Transverse colon (tissue), 4 donors: ENCODE measurements at regions not wholly inside any gene's neighbourhood (a gene's known extent, or its start where the extent isn't known, plus 50 kb on each side); places are given as distances from the start of the nearest gene placed in this dataset.

Experiments used
- DNase-seq: peaks from one replicate; pipeline ENCODE4 v3.0.0-alpha.2; 2019
- H3K27ac ChIP-seq, 4 donors: fragments of 200-600 bp; sonication (generic); 2 replicates each; pipeline ENCODE4 v1.5.1; 2016 to 2018; ENCODE audit warnings: inconsistent platforms in 4 of 4
- H3K27me3 ChIP-seq: fragments of 200-600 bp; sonication (generic); 2 replicates; pipeline ENCODE4 v1.5.1; 2017; ENCODE audit warnings: inconsistent platforms
- H3K36me3 ChIP-seq, 4 donors: fragments of 200-600 bp; sonication (generic); 2 replicates each; pipeline ENCODE4 v1.5.1; 2017 to 2019; ENCODE audit warnings: inconsistent platforms in 4 of 4
- H3K4me1 ChIP-seq, 4 donors: fragments of 200-600 bp; sonication (generic); 2 replicates each; pipeline ENCODE4 v1.5.1; 2017 to 2020; ENCODE audit warnings: inconsistent platforms in 4 of 4
- H3K4me3 ChIP-seq, 4 donors: fragments of 200-600 bp; sonication (generic); 1 replicate in 1 of 4; 2 replicates in 3 of 4; pipeline versions ENCODE4 v1.5.1 to v1.6.1; 2017 to 2019; ENCODE audit warnings: inconsistent platforms in 4 of 4
- H3K9me3 ChIP-seq, 2 donors: fragments of 200-600 bp; sonication (generic); 2 replicates each; pipeline ENCODE4 v1.5.1; 2017 to 2019; ENCODE audit warnings: inconsistent platforms in 2 of 2
- EP300 ChIP-seq: sonication (generic); formaldehyde crosslinking; IDR thresholded peaks from one replicate; pipeline ENCODE4 v1.6.1; 2017; ENCODE audit warnings: antibody characterized with exemption, low read depth
- POLR2A ChIP-seq: fragments of 450-650 bp; IDR thresholded peaks from one replicate; pipeline ENCODE4 v1.6.1; 2016; ENCODE audit warnings: antibody characterized with exemption, mild to moderate bottlenecking, moderate library complexity
- POLR2AphosphoS5 ChIP-seq, 3 donors: sonication (generic); formaldehyde crosslinking; IDR thresholded peaks; one replicate each; pipeline ENCODE4 v1.6.1; 2016; ENCODE audit warnings: antibody characterized with exemption in 3 of 3
- WGBS, 2 donors: methylation state at CpG; one replicate each; pipeline ENCODE4 v1.1.5; 2018; ENCODE audit warnings: low coverage in 1 of 2; 5-methylcytosine and 5-hydroxymethylcytosine counted together
- in situ Hi-C, 4 donors: fragments of 200-750 bp; cut with MboI; loops; one replicate each; pipeline versions ENCODE4 v1.15.0 to v1.15.1; 2017; ENCODE audit warnings: low sequenced_read_pairs in 3 of 4, low pct_ligation_motif_present in 1 of 4, low pct_unique_long_range_greater_than_20kb in 1 of 4
- intact Hi-C: fragments of 100-400 bp; cut with DNase I; formaldehyde crosslinking; loops from one replicate; pipeline ENCODE4 v1.15.1; 2023; ENCODE audit warnings: low total_unique reads
- TF ChIP-seq, protein P1 (sequence below), 5 experiments: fragments of 200-600 bp in 3 of 5; fragments of 450-650 bp in 2 of 5; sonication (generic) in 3 of 5; IDR thresholded peaks; 1 replicate in 2 of 5; 2 replicates in 3 of 5; pipeline ENCODE4 v1.5.1; 2016 to 2017; ENCODE audit warnings: antibody characterized with exemption in 5 of 5, inconsistent platforms in 3 of 5, mild to moderate bottlenecking in 2 of 5, moderate library complexity in 1 of 5

DNA sequence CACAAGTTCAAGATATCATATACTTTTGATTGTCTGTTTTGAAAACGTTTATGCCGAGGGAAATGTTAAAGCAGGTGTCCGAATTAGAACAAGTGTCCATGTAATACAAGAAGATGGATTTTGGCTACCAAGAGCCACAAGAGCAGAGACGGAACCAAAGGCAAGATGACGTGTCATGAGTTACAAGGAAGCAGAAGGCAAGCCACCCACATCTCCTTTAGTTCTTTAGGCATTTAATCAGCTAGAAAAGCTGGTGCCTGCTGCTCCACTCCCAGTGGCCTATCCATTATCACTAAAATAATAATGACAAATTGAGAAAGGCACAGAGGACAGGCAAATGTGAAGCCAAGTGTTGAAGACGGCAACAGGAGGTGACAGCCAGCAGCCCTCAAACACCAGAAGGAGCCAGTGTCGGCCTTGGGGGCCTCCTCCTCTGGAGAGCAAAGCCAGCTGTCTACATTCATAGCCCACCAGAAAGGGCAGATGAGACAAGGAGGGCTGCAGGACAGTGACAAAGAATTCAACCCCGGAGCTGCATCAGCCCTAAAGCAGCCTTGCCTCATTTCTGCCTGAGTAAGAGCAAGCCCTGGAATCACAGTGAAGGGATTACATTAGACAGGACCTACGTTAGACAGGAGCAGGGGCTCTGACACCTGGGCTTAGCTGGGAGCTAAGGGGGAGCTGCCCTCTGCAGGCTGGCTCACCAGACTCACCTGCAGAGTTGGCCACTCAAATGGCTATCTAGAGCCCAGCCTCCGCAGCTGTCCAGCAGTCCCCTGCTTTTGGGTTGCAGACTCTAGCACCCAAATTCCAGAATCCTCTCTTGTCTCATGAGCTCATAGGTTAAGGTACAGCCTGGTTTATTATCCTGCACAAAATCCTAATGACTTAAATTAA is 569.9 kb downstream of the UQCRFS1 start:
- no peak for DNase-seq
- Histone ChIP-seq H3K9me3 (no peaks in the 10 kb centered on the region), H3K27me3 (no peaks in the 10 kb centered on the region), H3K4me1 (no peaks in the 10 kb centered on the region), H3K4me3 (no peak overlapping the region), H3K27ac (no peak overlapping the region), H3K36me3 (no peaks in the 10 kb centered on the region)
- intact Hi-C loops (no loop called here), in situ Hi-C loops (loop anchor here in 2 of 4 donors (25.0 kb wide), 1 partner anchor 181 kb away; no protein-coding TSS in a partner anchor)
- 68 to 76% methylated on average over 7 to 10 of the region's 10 CpGs for WGBS, 2 donors
- TF ChIP-seq, protein P1, sequence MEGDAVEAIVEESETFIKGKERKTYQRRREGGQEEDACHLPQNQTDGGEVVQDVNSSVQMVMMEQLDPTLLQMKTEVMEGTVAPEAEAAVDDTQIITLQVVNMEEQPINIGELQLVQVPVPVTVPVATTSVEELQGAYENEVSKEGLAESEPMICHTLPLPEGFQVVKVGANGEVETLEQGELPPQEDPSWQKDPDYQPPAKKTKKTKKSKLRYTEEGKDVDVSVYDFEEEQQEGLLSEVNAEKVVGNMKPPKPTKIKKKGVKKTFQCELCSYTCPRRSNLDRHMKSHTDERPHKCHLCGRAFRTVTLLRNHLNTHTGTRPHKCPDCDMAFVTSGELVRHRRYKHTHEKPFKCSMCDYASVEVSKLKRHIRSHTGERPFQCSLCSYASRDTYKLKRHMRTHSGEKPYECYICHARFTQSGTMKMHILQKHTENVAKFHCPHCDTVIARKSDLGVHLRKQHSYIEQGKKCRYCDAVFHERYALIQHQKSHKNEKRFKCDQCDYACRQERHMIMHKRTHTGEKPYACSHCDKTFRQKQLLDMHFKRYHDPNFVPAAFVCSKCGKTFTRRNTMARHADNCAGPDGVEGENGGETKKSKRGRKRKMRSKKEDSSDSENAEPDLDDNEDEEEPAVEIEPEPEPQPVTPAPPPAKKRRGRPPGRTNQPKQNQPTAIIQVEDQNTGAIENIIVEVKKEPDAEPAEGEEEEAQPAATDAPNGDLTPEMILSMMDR (IDR thresholded peaks at IDR 0.05) = no peak
- no peak for TF ChIP-seq POLR2A
- TF ChIP-seq EP300 = no peak
- no peak for TF ChIP-seq POLR2AphosphoS5 (IDR thresholded peaks at IDR 0.05)

DNA sequence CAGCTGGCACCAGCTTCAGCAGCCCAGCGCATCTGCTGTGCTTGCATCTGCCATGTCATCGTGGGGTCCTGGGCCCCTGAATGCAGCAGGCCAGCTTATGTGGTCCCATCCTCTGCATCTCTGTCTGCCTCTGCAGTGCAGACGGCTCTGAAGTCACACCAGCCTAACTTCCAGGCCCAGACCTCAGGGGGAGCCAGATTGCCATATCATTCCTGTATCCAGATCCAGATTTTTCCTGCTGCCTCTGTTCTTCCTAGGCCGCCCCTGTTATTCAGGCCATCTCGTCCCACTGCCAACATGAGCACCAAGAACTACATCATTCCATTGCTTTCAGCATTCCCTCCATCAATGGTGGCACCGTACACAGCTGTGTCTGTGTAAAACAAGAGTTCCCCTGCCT is 571.6 kb downstream of the UQCRFS1 start:
- TF ChIP-seq EP300 (no peak), POLR2AphosphoS5 (IDR thresholded peaks at IDR 0.05) (no peak), POLR2A (no peak)
- TF ChIP-seq, protein P1 (IDR thresholded peaks at IDR 0.05) = no peak
- intact Hi-C loops (no loop called here), in situ Hi-C loops (loop anchor here in 2 of 4 donors (25.0 kb wide), 1 partner anchor 179 kb away; no protein-coding TSS in a partner anchor)
- Histone ChIP-seq H3K4me1 (no peaks in the 10 kb centered on the region), H3K36me3 (no peaks in the 10 kb centered on the region), H3K27ac (no peak overlapping the region), H3K27me3 (no peaks in the 10 kb centered on the region), H3K4me3 (no peak overlapping the region), H3K9me3 (no peaks in the 10 kb centered on the region)
- 73% methylated on average over 3 to 6 of the region's 6 CpGs for WGBS, 2 donors
- DNase-seq = no peak

GRCh38 chr19:28640506-28640905 is 572.4 kb downstream of the UQCRFS1 start:
- Histone ChIP-seq H3K36me3 (no peaks in the 10 kb centered on the region), H3K4me3 (no peak overlapping the region), H3K4me1 (no peaks in the 10 kb centered on the region), H3K27me3 (no peaks in the 10 kb centered on the region), H3K9me3 (no peaks in the 10 kb centered on the region), H3K27ac (no peak overlapping the region)
- in situ Hi-C loops = loop anchor here in 2 of 4 donors (25.0 kb wide), 1 partner anchor 178 kb away; no protein-coding TSS in a partner anchor
- TF ChIP-seq POLR2A (no peak), EP300 (no peak), POLR2AphosphoS5 (IDR thresholded peaks at IDR 0.05) (no peak)
- TF ChIP-seq, protein P1 (IDR thresholded peaks at IDR 0.05) = no peak
- intact Hi-C loops = no loop called here
- 78% methylated on average over 4 of the region's 4 CpGs; no CpG with 5 or more reads in 1 of the 2 donors for WGBS, 2 donors
- DNase-seq = no peak

GRCh38 chr19:28638445-28638844 is 574.5 kb downstream of the UQCRFS1 start:
- no peak overlapping the region for H3K4me3 ChIP-seq
- no peaks in the 10 kb centered on the region for H3K36me3 ChIP-seq
- no peaks in the 10 kb centered on the region for H3K4me1 ChIP-seq
- 80 to 84% methylated on average over 4 of the region's 4 CpGs for WGBS, 2 donors
- H3K27ac ChIP-seq = no peak overlapping the region
- no peak for DNase-seq
- in situ Hi-C loops (loop anchor here in 3 of 4 donors (10.0 to 25.0 kb wide), 2 partner anchors 174 to 176 kb away; no protein-coding TSS in a partner anchor), intact Hi-C loops (no loop called here)
- TF ChIP-seq POLR2AphosphoS5 (IDR thresholded peaks at IDR 0.05) (no peak), POLR2A (no peak), EP300 (no peak)
- TF ChIP-seq, protein P1 (IDR thresholded peaks at IDR 0.05) = no peak
- H3K27me3 ChIP-seq = no peaks in the 10 kb centered on the region
- H3K9me3 ChIP-seq = peaks cover 0 to 7% of the 10 kb centered on the region in 2 donors
